ENCODE measurements at regions not wholly inside any gene's neighbourhood (a gene's known extent, or its start where the extent isn't known, plus 50 kb on each side); places are given as distances from the start of the nearest gene placed in this dataset.

GRCh38 chr6:137423451-137424168 lies 70.6 kb downstream of the OLIG3 start:
- Histone ChIP-seq H4K20me1 (ENCODE audit: insufficient read depth, low read length) (no peaks in the 10 kb centered on the region), H3K4me3 (ENCODE audit: insufficient read depth, low read depth, low read length) (no peak overlapping the region), H3K4me2 (ENCODE audit: low read length) (no peak overlapping the region), H3K27ac (ENCODE audit: low read depth, low read length) (no peak overlapping the region), H3K9ac (ENCODE audit: low read length) (no peak overlapping the region), H3K36me3 (ENCODE audit: insufficient read depth, low read length) (no peaks in the 10 kb centered on the region), H3K4me1 (ENCODE audit: insufficient read depth, low read length) (no peaks in the 10 kb centered on the region), H3K9me3 (ENCODE audit: insufficient read depth, low read depth, low read length) (no peaks in the 10 kb centered on the region), H3K27me3 (ENCODE audit: insufficient read depth, low read length) (no peaks in the 10 kb centered on the region), H2AFZ (ENCODE audit: low read depth, low read length) (no peak overlapping the region), H3K79me2 (ENCODE audit: insufficient read depth, low read length) (no peaks in the 10 kb centered on the region)
- TF ChIP-seq EZH2 (IDR thresholded peaks at IDR 0.05; ENCODE audit: insufficient read depth, low read length) = no peak
- TF ChIP-seq, protein P1, sequence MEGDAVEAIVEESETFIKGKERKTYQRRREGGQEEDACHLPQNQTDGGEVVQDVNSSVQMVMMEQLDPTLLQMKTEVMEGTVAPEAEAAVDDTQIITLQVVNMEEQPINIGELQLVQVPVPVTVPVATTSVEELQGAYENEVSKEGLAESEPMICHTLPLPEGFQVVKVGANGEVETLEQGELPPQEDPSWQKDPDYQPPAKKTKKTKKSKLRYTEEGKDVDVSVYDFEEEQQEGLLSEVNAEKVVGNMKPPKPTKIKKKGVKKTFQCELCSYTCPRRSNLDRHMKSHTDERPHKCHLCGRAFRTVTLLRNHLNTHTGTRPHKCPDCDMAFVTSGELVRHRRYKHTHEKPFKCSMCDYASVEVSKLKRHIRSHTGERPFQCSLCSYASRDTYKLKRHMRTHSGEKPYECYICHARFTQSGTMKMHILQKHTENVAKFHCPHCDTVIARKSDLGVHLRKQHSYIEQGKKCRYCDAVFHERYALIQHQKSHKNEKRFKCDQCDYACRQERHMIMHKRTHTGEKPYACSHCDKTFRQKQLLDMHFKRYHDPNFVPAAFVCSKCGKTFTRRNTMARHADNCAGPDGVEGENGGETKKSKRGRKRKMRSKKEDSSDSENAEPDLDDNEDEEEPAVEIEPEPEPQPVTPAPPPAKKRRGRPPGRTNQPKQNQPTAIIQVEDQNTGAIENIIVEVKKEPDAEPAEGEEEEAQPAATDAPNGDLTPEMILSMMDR (IDR thresholded peaks at IDR 0.05; ENCODE audit: insufficient read depth, low read depth, low read length) = no peak
- FAIRE-seq = no peak
- no peak for DNase-seq (ENCODE audit: low read depth)
- Mint-ChIP-seq H3K4me3 (ENCODE audit: unreplicated experiment) (no peak overlapping the region), H3K36me3 (ENCODE audit: low read depth, unreplicated experiment) (no peaks in the 10 kb centered on the region), H3K27ac (ENCODE audit: unreplicated experiment) (no peak overlapping the region), H3K4me1 (ENCODE audit: low read depth, unreplicated experiment) (no peaks in the 10 kb centered on the region), H3K9me3 (ENCODE audit: unreplicated experiment) (no peaks in the 10 kb centered on the region), H3K27me3 (ENCODE audit: low read depth, unreplicated experiment) (peaks cover 9% of the 10 kb centered on the region)

DNA sequence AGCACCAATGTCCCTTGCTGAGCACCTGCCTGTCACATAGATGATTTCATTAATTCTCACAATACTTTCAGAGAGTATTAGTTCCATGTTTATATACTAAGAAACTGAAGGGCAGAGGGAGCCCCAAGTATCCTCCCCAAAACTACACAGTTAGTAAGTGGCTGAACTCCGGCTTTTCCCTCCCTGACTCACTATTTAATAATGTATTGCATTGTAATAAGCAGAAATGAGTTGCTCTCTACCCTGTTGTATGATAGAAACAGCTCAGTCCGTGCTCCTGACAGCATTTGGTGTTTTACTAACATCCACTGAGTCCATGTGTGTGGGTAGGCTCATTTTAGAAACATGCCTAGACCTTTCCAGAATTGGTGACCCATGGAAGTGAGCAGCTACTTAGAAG lies 76.8 kb downstream of the OLIG3 start:
- Histone ChIP-seq H3K9me3 (ENCODE audit: insufficient read depth, low read depth, low read length) (no peaks in the 10 kb centered on the region), H3K27ac (ENCODE audit: low read depth, low read length) (no peak overlapping the region), H2AFZ (ENCODE audit: low read depth, low read length) (no peak overlapping the region), H4K20me1 (ENCODE audit: insufficient read depth, low read length) (no peaks in the 10 kb centered on the region), H3K4me3 (ENCODE audit: insufficient read depth, low read depth, low read length) (no peak overlapping the region), H3K36me3 (ENCODE audit: insufficient read depth, low read length) (no peaks in the 10 kb centered on the region), H3K4me2 (ENCODE audit: low read length) (no peak overlapping the region), H3K4me1 (ENCODE audit: insufficient read depth, low read length) (peaks cover 9% of the 10 kb centered on the region), H3K27me3 (ENCODE audit: insufficient read depth, low read length) (peaks cover 10% of the 10 kb centered on the region), H3K79me2 (ENCODE audit: insufficient read depth, low read length) (no peaks in the 10 kb centered on the region), H3K9ac (ENCODE audit: low read length) (no peak overlapping the region)
- no peak for FAIRE-seq
- H3K36me3 Mint-ChIP-seq (ENCODE audit: low read depth, unreplicated experiment) = no peaks in the 10 kb centered on the region
- peaks cover 7% of the 10 kb centered on the region for H3K27me3 Mint-ChIP-seq (ENCODE audit: low read depth, unreplicated experiment)
- DNase-seq (ENCODE audit: low read depth) = no peak
- H3K9me3 Mint-ChIP-seq (ENCODE audit: unreplicated experiment) = no peaks in the 10 kb centered on the region
- H3K4me1 Mint-ChIP-seq (ENCODE audit: low read depth, unreplicated experiment) = peaks cover 11% of the 10 kb centered on the region
- no peak for TF ChIP-seq EZH2 (IDR thresholded peaks at IDR 0.05; ENCODE audit: insufficient read depth, low read length)
- TF ChIP-seq, protein P1 (IDR thresholded peaks at IDR 0.05; ENCODE audit: insufficient read depth, low read depth, low read length) = no peak
- peak overlapping the region; percentile 67 for H3K27ac Mint-ChIP-seq (ENCODE audit: unreplicated experiment)
- H3K4me3 Mint-ChIP-seq (ENCODE audit: unreplicated experiment) = no peak overlapping the region

DNA sequence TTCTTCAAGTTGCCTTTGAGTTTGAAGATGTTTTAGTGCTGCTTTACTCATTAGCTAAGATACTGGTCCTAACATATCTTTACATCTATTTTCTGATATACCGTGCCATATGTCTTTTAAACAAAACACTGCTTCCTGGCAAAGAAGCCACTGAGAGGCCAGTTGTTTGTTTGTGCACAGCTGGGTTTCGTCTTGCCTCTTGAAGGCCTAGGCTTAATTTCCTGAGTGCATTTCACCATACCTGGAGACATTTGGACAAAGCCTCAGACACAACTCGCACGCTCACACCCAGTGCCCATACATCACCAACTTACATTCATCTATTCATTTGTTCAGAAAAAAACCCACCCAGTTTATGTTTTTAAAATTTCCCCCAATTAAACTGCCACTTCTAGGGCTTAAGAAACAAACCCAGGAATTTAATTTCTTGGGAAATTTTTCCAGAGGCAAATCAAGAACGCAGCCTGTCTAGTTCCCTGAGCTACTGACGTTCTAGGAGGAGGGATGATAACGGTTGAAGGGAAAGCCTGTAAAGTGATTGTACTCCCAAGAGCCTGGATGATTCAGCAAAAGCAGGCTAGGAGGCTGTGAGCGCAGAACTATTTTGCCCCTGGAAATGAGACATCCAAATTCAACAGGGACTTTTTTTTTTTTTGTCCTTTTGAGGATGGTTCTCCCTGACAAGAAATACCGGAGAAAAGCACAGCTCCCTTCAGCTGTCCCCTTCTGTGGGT lies 77.7 kb downstream of the OLIG3 start:
- Histone ChIP-seq H3K9me3 (ENCODE audit: insufficient read depth, low read depth, low read length) (no peaks in the 10 kb centered on the region), H3K27ac (ENCODE audit: low read depth, low read length) (no peak overlapping the region), H4K20me1 (ENCODE audit: insufficient read depth, low read length) (no peaks in the 10 kb centered on the region), H3K36me3 (ENCODE audit: insufficient read depth, low read length) (no peaks in the 10 kb centered on the region), H2AFZ (ENCODE audit: low read depth, low read length) (no peak overlapping the region), H3K79me2 (ENCODE audit: insufficient read depth, low read length) (no peaks in the 10 kb centered on the region), H3K4me2 (ENCODE audit: low read length) (no peak overlapping the region), H3K4me3 (ENCODE audit: insufficient read depth, low read depth, low read length) (no peak overlapping the region), H3K9ac (ENCODE audit: low read length) (no peak overlapping the region), H3K4me1 (ENCODE audit: insufficient read depth, low read length) (peaks cover 9% of the 10 kb centered on the region), H3K27me3 (ENCODE audit: insufficient read depth, low read length) (peaks cover 10% of the 10 kb centered on the region)
- TF ChIP-seq, protein P1 (IDR thresholded peaks at IDR 0.05; ENCODE audit: insufficient read depth, low read depth, low read length) = no peak
- TF ChIP-seq EZH2 (IDR thresholded peaks at IDR 0.05; ENCODE audit: insufficient read depth, low read length) = no peak
- Mint-ChIP-seq H3K36me3 (ENCODE audit: low read depth, unreplicated experiment) (no peaks in the 10 kb centered on the region), H3K27me3 (ENCODE audit: low read depth, unreplicated experiment) (peaks cover 7% of the 10 kb centered on the region), H3K9me3 (ENCODE audit: unreplicated experiment) (no peaks in the 10 kb centered on the region), H3K4me1 (ENCODE audit: low read depth, unreplicated experiment) (peaks cover 11% of the 10 kb centered on the region), H3K27ac (ENCODE audit: unreplicated experiment) (peak overlapping the region; percentile 67), H3K4me3 (ENCODE audit: unreplicated experiment) (no peak overlapping the region)
- FAIRE-seq (no peak), DNase-seq (ENCODE audit: low read depth) (peak; percentile 31)
